Gastroesophageal sphincter (tissue), 4 donors: ENCODE measurements at regions not wholly inside any gene's neighbourhood (a gene's known extent, or its start where the extent isn't known, plus 50 kb on each side); places are given as distances from the start of the nearest gene placed in this dataset.

Experiments
- ATAC-seq: fragments of 150-250 bp; one replicate; pipeline ENCODE4 v1.9.1; 2016; ENCODE audit warnings: mild to moderate bottlenecking, moderate library complexity
- H3K27ac ChIP-seq, 4 donors: fragments of 200-600 bp; sonication (generic) in 3 of 4; 1 replicate in 3 of 4; 2 replicates in 1 of 4; pipeline ENCODE4 v1.5.1; 2016 to 2019
- H3K27me3 ChIP-seq: fragments of 200-600 bp; sonication (generic); one replicate; pipeline ENCODE4 v1.5.1; 2019
- H3K36me3 ChIP-seq, 2 donors: fragments of 200-600 bp; sonication (generic); one replicate each; pipeline ENCODE4 v1.5.1; 2019; ENCODE audit warnings: control low read depth in 1 of 2
- H3K4me1 ChIP-seq, 3 donors: fragments of 200-600 bp; sonication (generic); 1 replicate in 2 of 3; 2 replicates in 1 of 3; pipeline ENCODE4 v1.5.1; 2016 to 2019; ENCODE audit warnings: control low read depth in 2 of 3
- H3K4me3 ChIP-seq, 2 donors: fragments of 200-600 bp; sonication (generic); one replicate each; pipeline ENCODE4 v1.5.1; 2019; ENCODE audit warnings: mild to moderate bottlenecking in 1 of 2, moderate library complexity in 1 of 2
- H3K9me3 ChIP-seq, 3 donors: fragments of 200-600 bp; sonication (generic); one replicate each; pipeline ENCODE4 v1.5.1; 2017 to 2019; ENCODE audit warnings: control low read depth in 2 of 3
- CTCF ChIP-seq, 4 experiments: fragments of 200-600 bp in 2 of 4; fragments of 450-650 bp in 2 of 4; sonication (generic) in 1 of 4; IDR thresholded peaks; one replicate each; pipeline ENCODE4 v1.5.1; 2017 to 2019; ENCODE audit warnings: antibody characterized with exemption in 4 of 4, mild to moderate bottlenecking in 2 of 4, moderate library complexity in 2 of 4
- EP300 ChIP-seq: sonication (generic); formaldehyde crosslinking; IDR thresholded peaks from one replicate; pipeline ENCODE4 v1.6.1; 2017; ENCODE audit warnings: antibody characterized with exemption, mild to moderate bottlenecking
- POLR2A ChIP-seq, 2 donors: fragments of 450-650 bp; IDR thresholded peaks; one replicate each; pipeline ENCODE4 v1.6.1; 2017; ENCODE audit warnings: antibody characterized with exemption in 2 of 2, mild to moderate bottlenecking in 2 of 2, moderate library complexity in 1 of 2
- POLR2AphosphoS5 ChIP-seq: sonication (generic); formaldehyde crosslinking; IDR thresholded peaks from one replicate; pipeline ENCODE4 v1.6.1; 2017; ENCODE audit warnings: antibody characterized with exemption
- WGBS, 2 donors: methylation state at CpG; one replicate each; pipeline ENCODE4 v1.1.5; 2018; ENCODE audit warnings: low coverage in 1 of 2; 5-methylcytosine and 5-hydroxymethylcytosine counted together

DNA sequence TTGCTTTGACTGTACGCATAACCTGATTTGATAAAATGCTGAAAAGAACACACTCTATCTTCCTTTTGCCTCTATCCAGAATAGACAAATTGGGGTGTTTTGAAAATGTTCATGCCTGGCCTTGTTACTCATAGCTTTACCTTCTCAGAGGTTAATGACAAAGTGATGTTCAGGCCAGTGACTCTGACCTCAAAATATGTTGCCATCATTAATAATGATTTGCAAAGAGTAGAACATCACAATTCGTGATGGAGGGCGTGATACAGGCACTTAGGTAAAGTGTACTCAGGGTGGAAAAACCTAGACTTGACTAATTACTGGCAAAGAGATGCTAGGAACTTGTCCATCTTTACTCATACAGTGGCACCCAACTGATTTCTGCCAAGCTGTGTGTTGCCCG lies 656.6 kb upstream of the SOX9 start:
- H3K27me3 ChIP-seq = no peaks in the 10 kb centered on the region
- H3K4me3 ChIP-seq = no peak overlapping the region
- no peaks in the 10 kb centered on the region for H3K36me3 ChIP-seq
- no peak for ATAC-seq
- H3K4me1 ChIP-seq = no peaks in the 10 kb centered on the region
- no peak for TF ChIP-seq POLR2A (IDR thresholded peaks at IDR 0.05)
- TF ChIP-seq POLR2AphosphoS5 = no peak
- no peak for TF ChIP-seq CTCF (IDR thresholded peaks at IDR 0.05)
- TF ChIP-seq EP300 = no peak
- WGBS, 2 donors = 77 to 78% methylated on average over 3 to 4 of the region's 4 CpGs
- H3K27ac ChIP-seq = no peak overlapping the region
- no peaks in the 10 kb centered on the region for H3K9me3 ChIP-seq

- Histone ChIP-seq H3K9me3 (no peaks in the 10 kb centered on the region), H3K27me3 (no peaks in the 10 kb centered on the region), H3K27ac (no peak overlapping the region), H3K4me3 (no peak overlapping the region), H3K4me1 (no peaks in the 10 kb centered on the region), H3K36me3 (no peaks in the 10 kb centered on the region)
- TF ChIP-seq EP300 (no peak), CTCF (IDR thresholded peaks at IDR 0.05) (no peak), POLR2A (IDR thresholded peaks at IDR 0.05) (no peak), POLR2AphosphoS5 (no peak)
- WGBS, 2 donors = 89% methylated on average over 5 of the region's 5 CpGs
- ATAC-seq = no peak
These were observed 656.1 kb upstream of the SOX9 start for GRCh38 chr17:71464751-71465150.

DNA sequence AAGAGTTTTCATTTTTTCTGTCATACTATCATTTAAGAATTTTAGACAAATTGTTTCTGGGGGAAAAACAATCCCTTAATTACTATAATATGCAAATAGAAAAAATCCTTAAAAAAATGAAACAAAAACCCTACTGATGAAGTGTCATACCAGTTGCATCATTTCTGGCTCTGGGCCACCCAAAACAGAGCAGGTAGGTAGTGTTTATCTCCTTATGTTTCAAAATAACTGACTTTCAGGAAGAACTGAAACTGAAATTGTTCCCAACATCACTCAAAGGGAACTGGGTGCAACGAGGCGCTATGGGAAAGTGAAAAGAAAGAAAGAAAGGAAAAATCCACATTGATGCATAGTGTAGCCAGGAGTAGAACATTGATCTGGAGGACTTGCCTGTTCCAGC lies 653.1 kb upstream of the SOX9 start:
- Histone ChIP-seq H3K9me3 (no peaks in the 10 kb centered on the region), H3K27ac (no peak overlapping the region), H3K4me1 (no peaks in the 10 kb centered on the region), H3K27me3 (no peaks in the 10 kb centered on the region), H3K36me3 (no peaks in the 10 kb centered on the region), H3K4me3 (no peak overlapping the region)
- ATAC-seq = no peak
- no peak for TF ChIP-seq POLR2AphosphoS5
- TF ChIP-seq POLR2A (IDR thresholded peaks at IDR 0.05) = no peak
- TF ChIP-seq EP300 = no peak
- no peak for TF ChIP-seq CTCF (IDR thresholded peaks at IDR 0.05)
- WGBS, 2 donors = 77% methylated on average over 2 of the region's 2 CpGs; no CpG with 5 or more reads in 1 of the 2 donors

- Histone ChIP-seq H3K9me3 (no peaks in the 10 kb centered on the region), H3K27ac (no peak overlapping the region), H3K4me1 (no peaks in the 10 kb centered on the region), H3K36me3 (no peaks in the 10 kb centered on the region), H3K27me3 (peaks cover 5% of the 10 kb centered on the region), H3K4me3 (no peak overlapping the region)
- no peak for ATAC-seq
- TF ChIP-seq POLR2AphosphoS5 (no peak), EP300 (no peak), CTCF (IDR thresholded peaks at IDR 0.05) (no peak), POLR2A (IDR thresholded peaks at IDR 0.05) (no peak)
- 63 to 100% methylated on average over 1 to 3 of the region's 3 CpGs for WGBS, 2 donors
These were observed 650.8 kb upstream of the SOX9 start for GRCh38 chr17:71470062-71470461.

DNA sequence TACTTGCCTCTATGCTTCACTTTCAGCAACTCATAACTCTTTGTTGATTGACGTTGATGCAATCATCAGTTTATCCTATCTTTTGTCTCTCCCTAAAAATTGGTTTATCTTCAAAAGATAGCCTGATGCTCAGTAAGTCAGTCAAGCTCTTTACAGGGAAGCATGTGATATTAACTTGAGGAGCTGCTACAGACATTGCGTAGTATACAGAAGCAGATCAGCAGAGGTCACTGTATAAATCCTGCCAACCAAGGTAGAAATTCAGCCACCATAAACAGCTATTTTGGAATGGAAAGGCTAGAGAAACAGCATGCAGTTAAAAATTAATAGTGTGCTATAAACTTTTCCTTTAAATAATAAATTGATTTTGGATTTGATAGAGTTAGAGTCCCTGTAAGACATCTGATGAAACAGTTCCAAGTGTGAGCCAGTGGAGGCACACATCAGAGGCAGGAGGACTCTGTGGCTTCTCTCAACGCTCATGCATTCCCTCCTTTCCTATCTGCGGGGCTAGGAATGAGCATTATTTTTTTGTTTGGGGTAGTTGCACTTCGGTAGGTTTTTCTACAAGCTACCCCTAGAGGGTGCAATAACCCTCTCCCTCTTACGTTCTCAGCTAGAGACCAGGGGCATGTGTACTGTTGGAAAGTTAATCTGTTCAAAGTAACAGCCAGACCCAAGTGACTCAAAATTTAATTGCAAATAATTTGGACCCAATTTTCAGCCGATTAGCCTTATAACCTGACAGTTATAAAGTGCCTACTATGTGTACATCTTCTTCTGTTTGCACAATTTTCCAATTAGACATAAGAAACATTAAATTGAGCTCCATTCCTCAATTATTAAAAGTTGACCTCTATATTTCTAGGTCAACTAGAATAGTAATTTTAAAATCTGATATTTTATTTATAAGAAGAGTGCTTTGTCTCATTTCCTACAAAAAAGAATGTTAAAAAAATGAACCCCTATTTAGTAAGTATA lies 647.7 kb upstream of the SOX9 start:
- Histone ChIP-seq H3K4me3 (no peak overlapping the region), H3K27ac (no peak overlapping the region), H3K9me3 (no peaks in the 10 kb centered on the region), H3K27me3 (peaks cover 5% of the 10 kb centered on the region), H3K36me3 (no peaks in the 10 kb centered on the region), H3K4me1 (no peaks in the 10 kb centered on the region)
- WGBS, 2 donors = 25 to 26% methylated on average over 6 to 7 of the region's 7 CpGs
- TF ChIP-seq EP300 = no peak
- TF ChIP-seq CTCF (IDR thresholded peaks at IDR 0.05) = peak; percentile 13 to 62 (median 28)
- ATAC-seq = no peak
